ENCODE measurements at regions not wholly inside any gene's neighbourhood (a gene's known extent, or its start where the extent isn't known, plus 50 kb on each side); places are given as distances from the start of the nearest gene placed in this dataset.
"Not testable (repeated sequence)": the region's sequence is repeated elsewhere in the genome, so short reads cannot be mapped to it uniquely, and the experiment has no call there.

- H3K4me3 ChIP-seq (ENCODE audit: low read depth, low read length): no peak overlapping the region
Observed at GRCh38 chr14:71619472-71619871, 312.8 kb upstream of the RGS6 start.

- no peak overlapping the region for H3K4me3 ChIP-seq (ENCODE audit: low read depth, low read length)
Observed at GRCh38 chr14:71620401-71620800, 311.8 kb upstream of the RGS6 start.

GRCh38 chr14:71621276-71621675, 311.0 kb upstream of the RGS6 start:
- H3K4me3 ChIP-seq (ENCODE audit: low read depth, low read length): no peak overlapping the region

DNA sequence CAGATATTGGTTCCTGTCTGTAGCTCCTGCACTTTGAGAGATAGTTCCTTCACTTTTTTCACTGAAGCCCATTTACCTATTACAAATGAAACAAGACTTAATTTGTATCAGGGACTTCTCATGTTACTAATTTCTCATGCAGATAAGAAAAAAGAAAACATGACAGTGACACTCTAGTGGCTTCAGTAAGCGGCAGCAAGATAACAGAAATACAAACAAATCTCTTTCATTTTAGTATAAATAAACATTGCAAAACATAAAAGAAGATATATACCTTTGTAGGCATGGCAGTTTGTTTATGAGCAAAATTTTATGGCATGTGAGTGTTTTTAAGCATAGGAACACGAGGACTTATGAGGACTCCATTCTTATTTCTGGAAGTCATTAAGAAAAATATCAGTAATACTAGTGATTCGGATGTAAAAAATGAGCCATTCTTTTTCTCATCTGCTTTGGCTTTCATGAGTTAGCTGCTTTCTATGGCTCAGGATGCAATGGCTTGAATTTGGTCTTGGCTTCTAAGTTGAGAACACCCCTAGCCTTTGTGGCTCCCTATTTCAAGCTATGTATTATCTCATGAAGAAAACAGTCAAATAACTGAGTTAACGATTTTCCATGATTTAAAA, 310.1 kb upstream of the RGS6 start:
- H3K4me3 ChIP-seq (ENCODE audit: low read depth, low read length): no peak overlapping the region

GRCh38 chr14:71623939-71624338, 308.3 kb upstream of the RGS6 start:
- no peak overlapping the region for H3K4me3 ChIP-seq (ENCODE audit: low read depth, low read length)

DNA sequence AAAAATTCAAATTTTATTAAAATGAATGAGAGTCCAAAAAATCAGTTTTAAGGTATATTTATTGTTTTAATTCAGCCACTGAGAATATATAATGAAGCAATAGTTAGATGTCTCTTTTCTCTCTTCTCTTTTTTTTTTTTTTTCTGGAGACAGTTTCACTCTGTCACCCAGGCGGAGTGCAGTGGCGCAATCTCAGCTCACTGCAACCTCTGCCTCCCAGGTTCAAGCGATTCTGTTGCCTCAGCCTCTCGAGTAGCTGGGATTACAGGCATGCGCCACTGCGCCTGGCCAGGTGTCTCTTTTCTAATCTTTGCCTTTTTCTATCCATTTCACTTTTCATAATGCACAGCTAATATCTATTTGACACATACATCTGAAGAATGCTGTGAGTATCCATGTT, 307.1 kb upstream of the RGS6 start:
- H3K4me3 ChIP-seq (ENCODE audit: low read depth, low read length): no peak overlapping the region

GRCh38 chr14:71625891-71626701, 306.1 kb upstream of the RGS6 start:
- no peak overlapping the region for H3K4me3 ChIP-seq (ENCODE audit: low read depth, low read length)

DNA sequence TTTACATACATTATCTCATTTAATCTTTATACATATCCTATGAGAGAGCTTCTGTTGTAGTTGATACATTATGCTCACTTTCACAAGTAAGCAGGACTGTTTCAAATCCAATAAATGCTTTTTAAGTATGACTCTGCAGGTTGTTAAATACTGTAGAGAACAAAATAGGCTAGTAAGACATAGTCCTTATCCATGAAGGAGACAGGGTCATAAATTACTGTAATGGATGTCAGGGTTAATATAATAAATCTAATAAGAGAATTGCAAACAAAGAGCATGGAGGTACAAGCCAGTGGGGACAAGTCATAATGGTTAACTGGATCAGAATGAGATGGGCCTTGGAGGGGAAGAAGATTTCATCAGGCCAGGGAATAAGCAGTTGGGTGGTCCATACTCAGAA, 303.8 kb upstream of the RGS6 start:
- no peak overlapping the region for H3K4me3 ChIP-seq (ENCODE audit: low read depth, low read length)

DNA sequence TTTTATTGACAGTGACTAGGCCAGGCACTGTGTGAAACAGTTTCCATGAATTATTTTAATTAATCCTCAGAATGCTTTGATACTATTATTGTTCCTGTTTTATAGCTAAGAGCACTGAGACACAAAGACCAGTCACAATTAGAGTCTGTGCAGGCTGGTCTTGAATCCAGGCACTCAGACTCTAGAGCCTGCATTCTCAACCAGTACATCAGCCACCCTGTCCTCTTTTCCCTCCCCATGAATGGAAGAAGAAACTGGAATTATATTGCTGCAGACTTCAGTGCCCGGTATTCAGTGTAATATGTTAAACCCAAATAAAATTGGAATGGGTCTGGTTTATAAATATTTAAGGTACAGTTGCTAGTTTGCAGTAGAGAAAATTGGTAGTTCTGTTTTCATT, 303.0 kb upstream of the RGS6 start:
- H3K4me3 ChIP-seq (ENCODE audit: low read depth, low read length): no peak overlapping the region

DNA sequence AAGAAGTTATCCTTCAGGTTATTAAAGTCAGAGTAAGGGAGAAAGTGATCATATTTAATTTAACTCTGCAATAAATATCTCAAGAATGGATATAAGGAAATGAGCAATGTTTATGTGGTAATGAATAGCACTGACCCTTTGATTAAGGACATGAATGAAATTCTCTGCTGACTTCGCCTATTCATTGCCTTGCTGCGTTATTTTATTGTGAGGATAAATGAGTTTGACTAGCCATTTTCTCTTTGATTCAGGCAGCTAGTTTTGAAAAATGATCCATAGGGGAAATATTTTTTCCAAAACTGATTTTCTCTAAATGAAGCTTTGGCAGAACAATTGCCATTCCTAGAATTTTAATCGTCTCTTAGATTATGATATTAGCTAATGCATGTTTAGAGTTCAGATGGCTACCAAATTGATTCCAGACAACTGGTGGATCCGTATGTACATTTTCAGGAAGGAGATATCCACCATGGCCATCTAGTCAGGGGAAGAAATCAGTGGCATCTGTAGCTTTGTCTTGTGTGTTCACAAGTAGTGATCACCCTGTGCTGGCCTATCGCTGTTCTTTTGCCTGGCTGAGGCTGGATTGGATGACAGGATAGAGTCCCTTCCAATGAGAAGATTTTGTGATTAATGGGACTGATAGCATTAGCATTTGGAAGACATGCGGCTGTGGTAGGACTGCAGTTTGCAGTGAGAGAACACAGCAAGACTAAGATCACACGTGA, 302.3 kb upstream of the RGS6 start:
- H3K4me3 ChIP-seq (ENCODE audit: low read depth, low read length): no peak overlapping the region

DNA sequence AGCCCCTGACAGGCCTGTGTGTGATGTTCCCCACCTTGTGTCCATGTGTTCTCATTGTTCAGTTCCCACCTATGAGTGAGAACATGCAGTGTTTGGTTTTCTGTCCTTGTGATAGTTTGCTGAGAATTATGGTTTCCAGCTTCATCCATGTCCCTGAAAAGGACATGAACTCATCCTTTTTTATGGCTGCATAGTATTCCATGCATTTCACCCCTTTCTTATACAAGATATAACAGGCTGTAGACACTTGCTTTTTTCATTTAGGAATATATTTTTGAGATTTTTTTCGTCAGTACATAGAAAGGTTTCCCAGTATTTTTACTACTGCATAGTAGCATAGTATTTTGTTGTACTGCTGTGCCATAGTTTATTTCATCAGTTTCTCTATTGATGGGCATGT, 301.2 kb upstream of the RGS6 start:
- H3K4me3 ChIP-seq (ENCODE audit: low read depth, low read length): not testable (repeated sequence)

DNA sequence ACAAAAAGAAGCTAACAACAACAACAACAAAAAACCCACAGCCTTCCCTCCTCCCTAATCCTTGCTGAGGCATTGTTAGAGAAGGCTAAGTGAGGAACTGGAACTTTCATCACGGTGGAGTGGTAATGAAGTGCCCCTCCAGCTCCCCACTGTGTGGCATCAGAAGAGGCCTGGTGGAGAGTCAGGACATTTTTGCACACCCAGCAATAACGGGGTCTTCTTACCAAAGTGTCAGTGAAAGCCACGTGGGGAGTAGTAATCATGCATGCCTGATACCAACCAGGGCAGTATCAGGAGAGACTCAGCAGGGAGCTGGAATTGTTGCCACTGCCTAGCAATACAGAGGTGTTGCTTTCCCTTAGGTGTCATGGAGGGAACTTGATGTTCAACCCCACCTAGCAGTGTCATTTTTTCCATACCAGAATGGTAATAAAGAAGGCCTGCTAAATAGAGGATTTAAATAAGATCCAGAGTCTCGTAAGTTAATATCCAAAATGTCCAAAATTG, 299.7 kb upstream of the RGS6 start:
- no peak overlapping the region for H3K4me3 ChIP-seq (ENCODE audit: low read depth, low read length)

DNA sequence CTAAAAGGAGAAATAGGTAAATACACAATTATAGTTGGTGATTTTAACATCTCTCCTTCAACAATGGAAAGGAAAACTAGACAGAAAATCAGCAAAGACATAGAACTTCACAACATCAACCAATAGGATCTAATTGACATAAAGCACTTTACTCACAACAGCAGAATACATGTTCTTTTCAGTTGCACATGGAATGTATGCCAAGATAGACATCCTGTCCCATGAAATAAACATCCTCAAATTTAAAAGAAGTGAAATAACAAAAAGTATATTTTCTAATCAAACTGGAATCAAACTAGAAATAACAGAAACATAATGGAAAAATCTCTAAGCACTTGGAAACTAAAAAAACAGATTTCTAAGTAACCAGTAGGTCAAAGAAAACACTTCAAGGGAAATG, 296.2 kb upstream of the RGS6 start:
- H3K4me3 ChIP-seq (ENCODE audit: low read depth, low read length): no peak overlapping the region

DNA sequence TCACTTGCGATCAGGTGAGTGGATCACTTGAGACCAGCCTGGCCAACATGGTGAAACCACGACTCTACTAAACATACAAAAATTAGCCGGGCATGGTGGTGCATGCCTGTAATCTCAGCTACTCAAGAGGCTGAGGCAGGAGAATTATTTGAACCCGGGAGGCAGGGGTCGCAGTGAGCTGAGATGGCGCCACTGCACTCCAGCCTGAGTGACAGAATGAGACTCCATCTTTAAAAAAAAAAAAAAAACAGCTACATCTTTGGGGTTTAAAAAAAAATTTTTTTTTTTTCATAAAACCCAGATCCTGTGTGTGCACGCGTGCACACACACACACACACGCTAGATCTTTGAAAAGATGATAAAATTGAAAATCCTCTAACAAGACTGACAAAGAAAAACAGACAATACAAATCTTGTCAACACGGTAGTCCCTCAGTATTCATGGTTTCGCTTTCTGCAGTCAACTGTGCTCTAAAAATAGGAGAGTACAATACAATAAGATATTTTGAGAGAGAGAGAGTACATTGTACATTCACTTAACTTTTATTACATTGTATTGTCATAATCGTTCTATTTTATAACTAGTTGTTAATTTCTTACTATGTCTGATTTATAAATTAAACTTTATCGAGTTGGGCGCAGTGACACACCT, 295.3 kb upstream of the RGS6 start:
- no peak overlapping the region for H3K4me3 ChIP-seq (ENCODE audit: low read depth, low read length)

GRCh38 chr14:71638523-71639196, 293.6 kb upstream of the RGS6 start:
- H3K4me3 ChIP-seq (ENCODE audit: low read depth, low read length): no peak overlapping the region

- H3K4me3 ChIP-seq (ENCODE audit: low read depth, low read length): no peak overlapping the region
Observed at GRCh38 chr14:71642715-71643114, 289.5 kb upstream of the RGS6 start.

- H3K4me3 ChIP-seq (ENCODE audit: low read depth, low read length): no peak overlapping the region
Observed at GRCh38 chr14:71645656-71646055, 286.6 kb upstream of the RGS6 start.

DNA sequence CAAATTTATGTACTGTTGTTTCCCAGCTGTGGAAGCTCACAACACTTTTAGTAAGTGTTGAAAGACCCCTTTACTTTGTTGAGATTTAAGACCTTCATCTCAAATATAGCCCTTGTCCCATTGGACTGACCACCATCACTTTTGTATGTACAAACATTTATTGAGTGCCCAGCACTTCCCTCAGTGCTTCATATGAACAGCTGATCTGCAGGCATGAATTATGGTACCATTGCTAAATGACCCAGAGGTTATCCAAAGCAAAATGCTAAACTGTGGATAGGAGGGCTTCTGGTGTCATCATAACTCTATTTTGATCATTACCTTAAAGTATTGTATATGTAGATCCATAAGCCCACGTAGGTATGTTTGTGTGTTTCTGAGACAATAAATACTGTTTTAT, 285.7 kb upstream of the RGS6 start:
- H3K4me3 ChIP-seq (ENCODE audit: low read depth, low read length): no peak overlapping the region

GRCh38 chr14:71647086-71647784, 285.0 kb upstream of the RGS6 start:
- H3K4me3 ChIP-seq (ENCODE audit: low read depth, low read length): no peak overlapping the region

DNA sequence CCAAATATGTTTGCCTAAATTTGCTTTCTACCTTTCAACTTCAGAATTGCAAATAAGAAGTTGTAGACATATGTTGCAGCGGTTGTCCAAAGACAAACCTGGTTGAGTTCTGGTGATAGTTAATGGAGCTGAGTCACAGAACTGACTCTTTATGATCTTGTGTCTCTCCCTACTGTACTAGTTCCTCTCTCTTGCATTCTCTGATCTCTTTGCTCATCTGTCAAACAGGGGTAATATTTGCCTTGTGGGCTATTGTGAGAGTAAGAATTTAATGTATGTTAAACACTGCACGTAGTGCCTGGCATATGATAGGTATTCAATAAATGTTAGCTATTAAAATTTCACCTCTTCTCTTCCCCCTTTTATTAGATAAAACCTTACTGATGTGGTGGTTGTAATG, 283.5 kb upstream of the RGS6 start:
- no peak overlapping the region for H3K4me3 ChIP-seq (ENCODE audit: low read depth, low read length)
